WTC11 (cell line): ENCODE measurements at regions not wholly inside any gene's neighbourhood (a gene's known extent, or its start where the extent isn't known, plus 50 kb on each side); places are given as distances from the start of the nearest gene placed in this dataset.

ENCODE experiments used
- ATAC-seq: fragments of 200-7000 bp; cut with Tn5 transposase; 2 replicates; pipeline ENCODE4 v1.10.0; 2021; ENCODE audit warnings: mild to moderate bottlenecking, moderate library complexity
- CTCF ChIA-PET: fragments of 300-600 bp; sonication (Branson Sonifier 250); formaldehyde crosslinking; loops from one replicate; lab custom pipeline; 2021; ENCODE audit warnings: antibody characterized with exemption; lab: Charles Lee
- POLR2A ChIA-PET: fragments of 350-600 bp; sonication (Branson Sonifier 250); formaldehyde crosslinking; loops from one replicate; lab custom pipeline; 2021; ENCODE audit warnings: antibody characterized with exemption; lab: Charles Lee
- DNase-seq: peaks from one replicate; pipeline ENCODE4 v3.0.0; 2021; ENCODE audit warnings: low spot score
- H3K27ac Mint-ChIP-seq: 2 replicates; pipeline ENCODE4 v1.8.0; 2021; ENCODE audit warnings: mixed read lengths
- H3K27me3 Mint-ChIP-seq: 2 replicates; pipeline ENCODE4 v1.8.0; 2021; ENCODE audit warnings: low read depth, mild to moderate bottlenecking, moderate library complexity, mixed read lengths
- H3K36me3 Mint-ChIP-seq: 2 replicates; pipeline ENCODE4 v1.8.0; 2021; ENCODE audit warnings: mixed read lengths
- H3K4me1 Mint-ChIP-seq: 2 replicates; pipeline ENCODE4 v1.8.0; 2022; ENCODE audit warnings: mixed read lengths
- H3K4me3 Mint-ChIP-seq: 2 replicates; pipeline ENCODE4 v1.8.0; 2021; ENCODE audit warnings: mild to moderate bottlenecking, moderate library complexity, mixed read lengths
- H3K9me3 Mint-ChIP-seq: 2 replicates; pipeline ENCODE4 v1.8.0; 2021; ENCODE audit warnings: mixed read lengths
- ELF4 ChIP-seq: sonication (generic); formaldehyde crosslinking; IDR thresholded peaks from 2 replicates; pipeline ENCODE4 v1.8.1; 2022; ENCODE audit warnings: low read depth, mild to moderate bottlenecking, moderate library complexity, missing genetic modification reagents
- ESRRA ChIP-seq: sonication (generic); formaldehyde crosslinking; IDR thresholded peaks from 2 replicates; pipeline ENCODE4 v1.8.1; 2022; ENCODE audit warnings: mild to moderate bottlenecking, missing genetic modification reagents, borderline replicate concordance
- KAT7 ChIP-seq: sonication (generic); formaldehyde crosslinking; IDR thresholded peaks from 2 replicates; pipeline ENCODE4 v1.8.1; 2023; ENCODE audit warnings: missing genetic modification reagents, mild to moderate bottlenecking, borderline replicate concordance
- MXD4 ChIP-seq: fragments of 250-450 bp; sonication (Bioruptor Pico); IDR thresholded peaks from 2 replicates; pipeline ENCODE4 v1.8.0; 2021; ENCODE audit warnings: mild to moderate bottlenecking, moderate library complexity, borderline replicate concordance
- NR1H2 ChIP-seq: sonication (generic); formaldehyde crosslinking; IDR thresholded peaks from 2 replicates; pipeline ENCODE4 v1.9.0; 2021; ENCODE audit warnings: mild to moderate bottlenecking, moderate library complexity, missing genetic modification reagents
- RELA ChIP-seq: sonication (generic); formaldehyde crosslinking; IDR thresholded peaks from 2 replicates; pipeline ENCODE4 v1.8.1; 2022; ENCODE audit warnings: missing genetic modification reagents, mild to moderate bottlenecking, borderline replicate concordance
- SMAD4 ChIP-seq: sonication (generic); formaldehyde crosslinking; IDR thresholded peaks from 2 replicates; pipeline ENCODE4 v1.8.0; 2022; ENCODE audit warnings: mild to moderate bottlenecking, missing genetic modification reagents
- SOX15 ChIP-seq: fragments of 250-450 bp; sonication (Bioruptor Pico); IDR thresholded peaks from 2 replicates; pipeline ENCODE4 v1.9.0; 2021; ENCODE audit warnings: mild to moderate bottlenecking
- TEAD1 ChIP-seq: sonication (generic); formaldehyde crosslinking; IDR thresholded peaks from 2 replicates; pipeline ENCODE4 v1.8.0; 2022; ENCODE audit warnings: mild to moderate bottlenecking, missing genetic modification reagents
- TEAD4 ChIP-seq: sonication (generic); formaldehyde crosslinking; IDR thresholded peaks from 2 replicates; pipeline ENCODE4 v1.8.0; 2022; ENCODE audit warnings: mild to moderate bottlenecking, missing genetic modification reagents
- ZNF121 ChIP-seq: sonication (generic); formaldehyde crosslinking; IDR thresholded peaks from 2 replicates; pipeline ENCODE4 v1.8.0; 2023; ENCODE audit warnings: missing genetic modification reagents
- ZNF138 ChIP-seq: sonication (generic); formaldehyde crosslinking; conservative IDR thresholded peaks from 2 replicates; pipeline ENCODE4 v1.8.1; 2022; ENCODE audit warnings: mild to moderate bottlenecking, moderate library complexity, missing genetic modification reagents
- ZNF263 ChIP-seq: sonication (generic); formaldehyde crosslinking; IDR thresholded peaks from 2 replicates; pipeline ENCODE4 v1.8.1; 2022; ENCODE audit warnings: low read depth, mild to moderate bottlenecking, moderate library complexity, missing genetic modification reagents
- TF ChIP-seq, protein P1 (sequence below): sonication (generic); formaldehyde crosslinking; IDR thresholded peaks from 2 replicates; pipeline ENCODE4 v1.8.0; 2022; ENCODE audit warnings: mild to moderate bottlenecking, missing genetic modification reagents
- TF ChIP-seq, protein P2 (sequence below): sonication (generic); formaldehyde crosslinking; conservative IDR thresholded peaks from 2 replicates; pipeline ENCODE4 v1.8.1; 2022; ENCODE audit warnings: mild to moderate bottlenecking, missing genetic modification reagents
- TF ChIP-seq, protein P3 (sequence below): sonication (generic); formaldehyde crosslinking; IDR thresholded peaks from 2 replicates; pipeline ENCODE4 v1.8.1; 2022; ENCODE audit warnings: low read depth, missing genetic modification reagents, borderline replicate concordance
- TF ChIP-seq, protein P4 (sequence below): fragments of 250-450 bp; sonication (Bioruptor Pico); IDR thresholded peaks from 2 replicates; pipeline ENCODE4 v1.9.0; 2021; ENCODE audit warnings: mild to moderate bottlenecking
- TF ChIP-seq, protein P5 (sequence below): sonication (generic); formaldehyde crosslinking; conservative IDR thresholded peaks from 2 replicates; pipeline ENCODE4 v1.8.1; 2023; ENCODE audit warnings: mild to moderate bottlenecking, low read depth, missing genetic modification reagents, moderate library complexity
- TF ChIP-seq, protein P6 (sequence below): sonication (generic); formaldehyde crosslinking; IDR thresholded peaks from 2 replicates; pipeline ENCODE4 v1.8.1; 2022; ENCODE audit warnings: mild to moderate bottlenecking, moderate library complexity, missing genetic modification reagents
- TF ChIP-seq, protein P7 (sequence below): sonication (generic); formaldehyde crosslinking; IDR thresholded peaks from 2 replicates; pipeline ENCODE4 v1.8.1; 2022; ENCODE audit warnings: mild to moderate bottlenecking, missing genetic modification reagents, moderate library complexity, borderline replicate concordance
- TF ChIP-seq, protein P8 (sequence below): sonication (generic); formaldehyde crosslinking; IDR thresholded peaks from 2 replicates; pipeline ENCODE4 v1.8.1; 2023; ENCODE audit warnings: mild to moderate bottlenecking, missing genetic modification reagents
- TF ChIP-seq, protein P9 (sequence below): fragments of 250-450 bp; sonication (Bioruptor Pico); IDR thresholded peaks from 2 replicates; pipeline ENCODE4 v1.9.0; 2021; ENCODE audit warnings: mild to moderate bottlenecking

DNA sequence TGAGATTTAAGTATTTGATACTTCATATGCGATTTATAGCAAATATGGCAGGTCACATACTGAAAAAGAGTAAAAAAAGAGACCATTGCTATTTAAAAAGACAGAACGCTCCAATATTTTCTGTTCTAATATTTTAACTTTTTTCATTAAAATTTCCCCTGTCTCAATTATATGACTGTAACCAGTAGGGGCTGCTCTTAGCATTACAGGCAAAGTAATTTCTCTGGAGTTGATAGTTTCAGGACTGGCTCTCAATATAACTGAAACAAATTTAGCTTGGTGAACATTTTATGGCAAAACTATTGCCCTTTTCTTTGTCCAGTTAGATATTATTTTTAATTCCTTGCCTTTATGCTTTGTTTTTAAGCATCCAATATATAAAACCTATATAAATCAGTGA lies 286.3 kb upstream of the ROBO2 start:
- ChIA-PET POLR2A (no interaction called here), CTCF (interaction anchor here (1.6 kb wide), 1 partner anchor 21 kb away, joined by 4 read pairs; no protein-coding TSS in a partner anchor)
- TF ChIP-seq, protein P1, sequence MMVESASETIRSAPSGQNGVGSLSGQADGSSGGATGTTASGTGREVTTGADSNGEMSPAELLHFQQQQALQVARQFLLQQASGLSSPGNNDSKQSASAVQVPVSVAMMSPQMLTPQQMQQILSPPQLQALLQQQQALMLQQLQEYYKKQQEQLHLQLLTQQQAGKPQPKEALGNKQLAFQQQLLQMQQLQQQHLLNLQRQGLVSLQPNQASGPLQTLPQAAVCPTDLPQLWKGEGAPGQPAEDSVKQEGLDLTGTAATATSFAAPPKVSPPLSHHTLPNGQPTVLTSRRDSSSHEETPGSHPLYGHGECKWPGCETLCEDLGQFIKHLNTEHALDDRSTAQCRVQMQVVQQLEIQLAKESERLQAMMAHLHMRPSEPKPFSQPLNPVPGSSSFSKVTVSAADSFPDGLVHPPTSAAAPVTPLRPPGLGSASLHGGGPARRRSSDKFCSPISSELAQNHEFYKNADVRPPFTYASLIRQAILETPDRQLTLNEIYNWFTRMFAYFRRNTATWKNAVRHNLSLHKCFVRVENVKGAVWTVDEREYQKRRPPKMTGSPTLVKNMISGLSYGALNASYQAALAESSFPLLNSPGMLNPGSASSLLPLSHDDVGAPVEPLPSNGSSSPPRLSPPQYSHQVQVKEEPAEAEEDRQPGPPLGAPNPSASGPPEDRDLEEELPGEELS (CRISPR knock-in tag) = no peak
- TF ChIP-seq SOX15 (CRISPR knock-in tag) (no peak), KAT7 (CRISPR knock-in tag) (no peak), ZNF263 (CRISPR knock-in tag) (no peak), ESRRA (CRISPR knock-in tag) (no peak), ZNF121 (CRISPR knock-in tag) (no peak), MXD4 (CRISPR knock-in tag) (no peak), NR1H2 (CRISPR knock-in tag) (no peak), TEAD1 (CRISPR knock-in tag) (no peak), TEAD4 (no peak), ZNF138 (CRISPR knock-in tag) (no peak)
- TF ChIP-seq, protein P2, sequence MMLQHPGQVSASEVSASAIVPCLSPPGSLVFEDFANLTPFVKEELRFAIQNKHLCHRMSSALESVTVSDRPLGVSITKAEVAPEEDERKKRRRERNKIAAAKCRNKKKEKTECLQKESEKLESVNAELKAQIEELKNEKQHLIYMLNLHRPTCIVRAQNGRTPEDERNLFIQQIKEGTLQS = no peak
- TF ChIP-seq, protein P3, sequence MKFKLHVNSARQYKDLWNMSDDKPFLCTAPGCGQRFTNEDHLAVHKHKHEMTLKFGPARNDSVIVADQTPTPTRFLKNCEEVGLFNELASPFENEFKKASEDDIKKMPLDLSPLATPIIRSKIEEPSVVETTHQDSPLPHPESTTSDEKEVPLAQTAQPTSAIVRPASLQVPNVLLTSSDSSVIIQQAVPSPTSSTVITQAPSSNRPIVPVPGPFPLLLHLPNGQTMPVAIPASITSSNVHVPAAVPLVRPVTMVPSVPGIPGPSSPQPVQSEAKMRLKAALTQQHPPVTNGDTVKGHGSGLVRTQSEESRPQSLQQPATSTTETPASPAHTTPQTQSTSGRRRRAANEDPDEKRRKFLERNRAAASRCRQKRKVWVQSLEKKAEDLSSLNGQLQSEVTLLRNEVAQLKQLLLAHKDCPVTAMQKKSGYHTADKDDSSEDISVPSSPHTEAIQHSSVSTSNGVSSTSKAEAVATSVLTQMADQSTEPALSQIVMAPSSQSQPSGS = no peak
- TF ChIP-seq, protein P4, sequence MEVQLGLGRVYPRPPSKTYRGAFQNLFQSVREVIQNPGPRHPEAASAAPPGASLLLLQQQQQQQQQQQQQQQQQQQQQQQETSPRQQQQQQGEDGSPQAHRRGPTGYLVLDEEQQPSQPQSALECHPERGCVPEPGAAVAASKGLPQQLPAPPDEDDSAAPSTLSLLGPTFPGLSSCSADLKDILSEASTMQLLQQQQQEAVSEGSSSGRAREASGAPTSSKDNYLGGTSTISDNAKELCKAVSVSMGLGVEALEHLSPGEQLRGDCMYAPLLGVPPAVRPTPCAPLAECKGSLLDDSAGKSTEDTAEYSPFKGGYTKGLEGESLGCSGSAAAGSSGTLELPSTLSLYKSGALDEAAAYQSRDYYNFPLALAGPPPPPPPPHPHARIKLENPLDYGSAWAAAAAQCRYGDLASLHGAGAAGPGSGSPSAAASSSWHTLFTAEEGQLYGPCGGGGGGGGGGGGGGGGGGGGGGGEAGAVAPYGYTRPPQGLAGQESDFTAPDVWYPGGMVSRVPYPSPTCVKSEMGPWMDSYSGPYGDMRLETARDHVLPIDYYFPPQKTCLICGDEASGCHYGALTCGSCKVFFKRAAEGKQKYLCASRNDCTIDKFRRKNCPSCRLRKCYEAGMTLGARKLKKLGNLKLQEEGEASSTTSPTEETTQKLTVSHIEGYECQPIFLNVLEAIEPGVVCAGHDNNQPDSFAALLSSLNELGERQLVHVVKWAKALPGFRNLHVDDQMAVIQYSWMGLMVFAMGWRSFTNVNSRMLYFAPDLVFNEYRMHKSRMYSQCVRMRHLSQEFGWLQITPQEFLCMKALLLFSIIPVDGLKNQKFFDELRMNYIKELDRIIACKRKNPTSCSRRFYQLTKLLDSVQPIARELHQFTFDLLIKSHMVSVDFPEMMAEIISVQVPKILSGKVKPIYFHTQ (CRISPR knock-in tag) = no peak
- TF ChIP-seq, protein P5, sequence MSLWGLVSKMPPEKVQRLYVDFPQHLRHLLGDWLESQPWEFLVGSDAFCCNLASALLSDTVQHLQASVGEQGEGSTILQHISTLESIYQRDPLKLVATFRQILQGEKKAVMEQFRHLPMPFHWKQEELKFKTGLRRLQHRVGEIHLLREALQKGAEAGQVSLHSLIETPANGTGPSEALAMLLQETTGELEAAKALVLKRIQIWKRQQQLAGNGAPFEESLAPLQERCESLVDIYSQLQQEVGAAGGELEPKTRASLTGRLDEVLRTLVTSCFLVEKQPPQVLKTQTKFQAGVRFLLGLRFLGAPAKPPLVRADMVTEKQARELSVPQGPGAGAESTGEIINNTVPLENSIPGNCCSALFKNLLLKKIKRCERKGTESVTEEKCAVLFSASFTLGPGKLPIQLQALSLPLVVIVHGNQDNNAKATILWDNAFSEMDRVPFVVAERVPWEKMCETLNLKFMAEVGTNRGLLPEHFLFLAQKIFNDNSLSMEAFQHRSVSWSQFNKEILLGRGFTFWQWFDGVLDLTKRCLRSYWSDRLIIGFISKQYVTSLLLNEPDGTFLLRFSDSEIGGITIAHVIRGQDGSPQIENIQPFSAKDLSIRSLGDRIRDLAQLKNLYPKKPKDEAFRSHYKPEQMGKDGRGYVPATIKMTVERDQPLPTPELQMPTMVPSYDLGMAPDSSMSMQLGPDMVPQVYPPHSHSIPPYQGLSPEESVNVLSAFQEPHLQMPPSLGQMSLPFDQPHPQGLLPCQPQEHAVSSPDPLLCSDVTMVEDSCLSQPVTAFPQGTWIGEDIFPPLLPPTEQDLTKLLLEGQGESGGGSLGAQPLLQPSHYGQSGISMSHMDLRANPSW (CRISPR knock-in tag) = no peak
- TF ChIP-seq, protein P6, sequence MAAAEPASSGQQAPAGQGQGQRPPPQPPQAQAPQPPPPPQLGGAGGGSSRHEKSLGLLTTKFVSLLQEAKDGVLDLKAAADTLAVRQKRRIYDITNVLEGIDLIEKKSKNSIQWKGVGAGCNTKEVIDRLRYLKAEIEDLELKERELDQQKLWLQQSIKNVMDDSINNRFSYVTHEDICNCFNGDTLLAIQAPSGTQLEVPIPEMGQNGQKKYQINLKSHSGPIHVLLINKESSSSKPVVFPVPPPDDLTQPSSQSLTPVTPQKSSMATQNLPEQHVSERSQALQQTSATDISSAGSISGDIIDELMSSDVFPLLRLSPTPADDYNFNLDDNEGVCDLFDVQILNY = no peak
- no peaks in the 10 kb centered on the region for H3K27me3 Mint-ChIP-seq
- no peaks in the 10 kb centered on the region; the same call in 1 of the 2 replicates for H3K36me3 Mint-ChIP-seq
- no peak for ATAC-seq
- H3K4me3 Mint-ChIP-seq = no peak overlapping the region
- H3K4me1 Mint-ChIP-seq = no peaks in the 10 kb centered on the region
- H3K9me3 Mint-ChIP-seq = peaks cover 9% of the 10 kb centered on the region
- DNase-seq = no peak
- no peak overlapping the region for H3K27ac Mint-ChIP-seq

DNA sequence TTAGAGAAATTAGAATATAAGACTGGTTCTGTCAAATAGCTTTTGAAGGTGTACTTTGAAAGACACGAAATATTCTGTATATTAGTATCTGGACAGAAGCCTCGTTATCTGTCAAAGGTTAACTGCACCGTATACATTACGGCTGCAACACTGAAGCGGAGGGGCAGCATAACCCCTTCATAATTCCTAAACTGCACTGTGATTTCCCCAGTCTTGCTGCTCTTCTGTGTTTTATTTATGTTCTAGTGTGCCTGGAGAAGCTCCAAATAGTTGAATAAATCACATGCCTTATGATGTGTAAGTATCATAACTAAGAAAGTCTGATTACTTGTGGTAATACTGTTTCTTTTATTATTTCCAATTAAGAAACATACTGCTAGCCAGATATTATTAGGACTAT lies 285.7 kb upstream of the ROBO2 start:
- H3K27ac Mint-ChIP-seq = no peak overlapping the region
- H3K27me3 Mint-ChIP-seq = no peaks in the 10 kb centered on the region
- H3K36me3 Mint-ChIP-seq = no peaks in the 10 kb centered on the region; the same call in 1 of the 2 replicates
- ChIA-PET POLR2A (no interaction called here), CTCF (interaction anchor here (1.6 kb wide), 1 partner anchor 20 kb away, joined by 4 read pairs; no protein-coding TSS in a partner anchor)
- ATAC-seq (no peak), DNase-seq (no peak)
- no peak overlapping the region for H3K4me3 Mint-ChIP-seq
- H3K4me1 Mint-ChIP-seq = no peaks in the 10 kb centered on the region
- H3K9me3 Mint-ChIP-seq = peaks cover 9% of the 10 kb centered on the region
- TF ChIP-seq, protein P7, sequence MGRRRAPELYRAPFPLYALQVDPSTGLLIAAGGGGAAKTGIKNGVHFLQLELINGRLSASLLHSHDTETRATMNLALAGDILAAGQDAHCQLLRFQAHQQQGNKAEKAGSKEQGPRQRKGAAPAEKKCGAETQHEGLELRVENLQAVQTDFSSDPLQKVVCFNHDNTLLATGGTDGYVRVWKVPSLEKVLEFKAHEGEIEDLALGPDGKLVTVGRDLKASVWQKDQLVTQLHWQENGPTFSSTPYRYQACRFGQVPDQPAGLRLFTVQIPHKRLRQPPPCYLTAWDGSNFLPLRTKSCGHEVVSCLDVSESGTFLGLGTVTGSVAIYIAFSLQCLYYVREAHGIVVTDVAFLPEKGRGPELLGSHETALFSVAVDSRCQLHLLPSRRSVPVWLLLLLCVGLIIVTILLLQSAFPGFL (CRISPR knock-in tag) = no peak
- no peak for TF ChIP-seq KAT7 (CRISPR knock-in tag)
- TF ChIP-seq, protein P8, sequence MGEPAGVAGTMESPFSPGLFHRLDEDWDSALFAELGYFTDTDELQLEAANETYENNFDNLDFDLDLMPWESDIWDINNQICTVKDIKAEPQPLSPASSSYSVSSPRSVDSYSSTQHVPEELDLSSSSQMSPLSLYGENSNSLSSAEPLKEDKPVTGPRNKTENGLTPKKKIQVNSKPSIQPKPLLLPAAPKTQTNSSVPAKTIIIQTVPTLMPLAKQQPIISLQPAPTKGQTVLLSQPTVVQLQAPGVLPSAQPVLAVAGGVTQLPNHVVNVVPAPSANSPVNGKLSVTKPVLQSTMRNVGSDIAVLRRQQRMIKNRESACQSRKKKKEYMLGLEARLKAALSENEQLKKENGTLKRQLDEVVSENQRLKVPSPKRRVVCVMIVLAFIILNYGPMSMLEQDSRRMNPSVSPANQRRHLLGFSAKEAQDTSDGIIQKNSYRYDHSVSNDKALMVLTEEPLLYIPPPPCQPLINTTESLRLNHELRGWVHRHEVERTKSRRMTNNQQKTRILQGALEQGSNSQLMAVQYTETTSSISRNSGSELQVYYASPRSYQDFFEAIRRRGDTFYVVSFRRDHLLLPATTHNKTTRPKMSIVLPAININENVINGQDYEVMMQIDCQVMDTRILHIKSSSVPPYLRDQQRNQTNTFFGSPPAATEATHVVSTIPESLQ = no peak
- no peak for TF ChIP-seq ELF4 (CRISPR knock-in tag)
- TF ChIP-seq, protein P9, sequence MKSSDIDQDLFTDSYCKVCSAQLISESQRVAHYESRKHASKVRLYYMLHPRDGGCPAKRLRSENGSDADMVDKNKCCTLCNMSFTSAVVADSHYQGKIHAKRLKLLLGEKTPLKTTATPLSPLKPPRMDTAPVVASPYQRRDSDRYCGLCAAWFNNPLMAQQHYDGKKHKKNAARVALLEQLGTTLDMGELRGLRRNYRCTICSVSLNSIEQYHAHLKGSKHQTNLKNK (CRISPR knock-in tag) = no peak
- TF ChIP-seq RELA (CRISPR knock-in tag) = no peak
- no peak for TF ChIP-seq SMAD4 (CRISPR knock-in tag)
